Upper lobe of left lung (tissue), 4 donors: ENCODE measurements at regions not wholly inside any gene's neighbourhood (a gene's known extent, or its start where the extent isn't known, plus 50 kb on each side); places are given as distances from the start of the nearest gene placed in this dataset.

Experiments used
- CTCF ChIP-seq, 6 experiments: fragments of 450-650 bp in 4 of 6; fragments of 200-600 bp in 2 of 6; sonication (generic) in 2 of 6; IDR thresholded peaks; one replicate each; pipeline ENCODE4 v1.5.1; 2016 to 2019; ENCODE audit warnings: antibody characterized with exemption in 6 of 6
- EP300 ChIP-seq, 4 donors: sonication (generic); formaldehyde crosslinking; IDR thresholded peaks; one replicate each; pipeline ENCODE4 v1.5.1; 2017; ENCODE audit warnings: antibody characterized with exemption in 4 of 4, control low read depth in 2 of 4
- POLR2A ChIP-seq, 4 donors: fragments of 450-650 bp; IDR thresholded peaks; one replicate each; pipeline ENCODE4 v1.5.1; 2016 to 2017; ENCODE audit warnings: antibody characterized with exemption in 4 of 4, mild to moderate bottlenecking in 2 of 4
- POLR2AphosphoS5 ChIP-seq, 2 donors: sonication (generic); formaldehyde crosslinking; IDR thresholded peaks; one replicate each; pipeline ENCODE4 v1.5.1; 2017; ENCODE audit warnings: antibody characterized with exemption in 2 of 2

- TF ChIP-seq CTCF (IDR thresholded peaks at IDR 0.05) (no peak), POLR2AphosphoS5 (IDR thresholded peaks at IDR 0.05) (no peak), POLR2A (IDR thresholded peaks at IDR 0.05) (no peak), EP300 (IDR thresholded peaks at IDR 0.05) (no peak)
These were observed 872.1 kb upstream of the PCDH20 start for GRCh38 chr13:62287764-62288163.
